Uterus (tissue), 2 donors: ENCODE measurements at regions not wholly inside any gene's neighbourhood (a gene's known extent, or its start where the extent isn't known, plus 50 kb on each side); places are given as distances from the start of the nearest gene placed in this dataset.

ENCODE experiments used
- CTCF ChIP-seq, 4 experiments: fragments of 200-600 bp in 2 of 4; fragments of 450-650 bp in 2 of 4; sonication (generic) in 2 of 4; IDR thresholded peaks; one replicate each; pipeline ENCODE4 v1.5.1; 2016 to 2019; ENCODE audit warnings: antibody characterized with exemption in 4 of 4, mild to moderate bottlenecking in 2 of 4, moderate library complexity in 1 of 4
- POLR2A ChIP-seq, 2 donors: fragments of 450-650 bp; IDR thresholded peaks; one replicate each; pipeline ENCODE4 v1.6.1; 2016; ENCODE audit warnings: antibody characterized with exemption in 2 of 2, mild to moderate bottlenecking in 1 of 2, moderate library complexity in 1 of 2

- TF ChIP-seq CTCF (IDR thresholded peaks at IDR 0.05) (no peak), POLR2A (IDR thresholded peaks at IDR 0.05) (no peak)
Measured at GRCh38 chr22:23509571-23510302, 70.4 kb downstream of the IGLL1 start.
